ENCODE measurements at regions not wholly inside any gene's neighbourhood (a gene's known extent, or its start where the extent isn't known, plus 50 kb on each side); places are given as distances from the start of the nearest gene placed in this dataset.
"Not testable (repeated sequence)": the region's sequence is repeated elsewhere in the genome, so short reads cannot be mapped to it uniquely, and the experiment has no call there.

DNA sequence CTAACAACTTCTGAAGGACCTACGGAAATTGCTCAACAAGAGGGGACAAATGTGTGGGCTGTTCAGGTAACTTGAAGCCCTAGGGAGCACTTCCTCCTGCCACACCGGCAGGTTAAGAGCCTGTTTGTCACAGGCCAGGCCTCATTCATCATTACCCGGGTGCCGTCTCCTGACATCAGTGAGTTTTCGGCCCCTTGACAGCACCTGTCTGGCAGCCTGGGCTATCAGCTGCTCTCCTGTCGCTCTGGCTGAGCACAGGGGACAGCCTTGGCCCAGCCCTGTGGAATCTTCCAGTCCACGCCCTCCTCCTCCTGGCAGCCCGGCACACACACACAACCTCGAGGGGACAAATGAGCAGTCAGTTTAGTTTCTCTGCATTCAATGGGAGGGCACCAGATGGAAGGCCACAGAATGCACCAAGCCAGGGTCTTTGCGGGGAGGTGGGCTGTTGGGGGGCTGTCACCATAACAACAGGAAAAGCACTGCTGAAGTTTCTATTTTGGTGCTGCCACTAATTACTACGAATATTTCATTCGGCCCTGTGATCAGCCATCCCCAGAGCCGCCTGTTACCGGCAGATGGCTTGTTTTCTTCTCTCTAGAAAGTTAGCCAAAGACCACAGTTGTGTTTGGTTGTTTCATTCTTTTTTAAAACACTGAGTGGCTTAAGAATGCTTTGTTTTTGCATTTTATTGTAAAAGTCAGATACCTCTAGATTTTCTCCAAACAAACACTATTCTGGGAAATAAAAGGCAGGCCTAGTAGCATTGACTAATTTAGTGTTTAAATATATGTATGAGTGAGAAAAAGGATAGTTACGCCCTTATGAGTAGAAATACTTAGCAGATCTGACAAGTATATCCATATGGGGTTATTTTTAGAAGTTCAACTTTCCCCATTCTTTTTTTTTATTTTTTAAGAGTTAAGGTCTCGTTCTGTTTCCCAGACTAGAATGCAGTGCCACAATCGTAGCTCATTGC, 189.9 kb upstream of the NDUFV2 start:
- in situ Hi-C loops (cut with MboI; ENCODE audit: low sequenced_read_pairs) = loop anchor here (25.0 kb wide), 1 partner anchor 100 kb away; no protein-coding TSS in a partner anchor

DNA sequence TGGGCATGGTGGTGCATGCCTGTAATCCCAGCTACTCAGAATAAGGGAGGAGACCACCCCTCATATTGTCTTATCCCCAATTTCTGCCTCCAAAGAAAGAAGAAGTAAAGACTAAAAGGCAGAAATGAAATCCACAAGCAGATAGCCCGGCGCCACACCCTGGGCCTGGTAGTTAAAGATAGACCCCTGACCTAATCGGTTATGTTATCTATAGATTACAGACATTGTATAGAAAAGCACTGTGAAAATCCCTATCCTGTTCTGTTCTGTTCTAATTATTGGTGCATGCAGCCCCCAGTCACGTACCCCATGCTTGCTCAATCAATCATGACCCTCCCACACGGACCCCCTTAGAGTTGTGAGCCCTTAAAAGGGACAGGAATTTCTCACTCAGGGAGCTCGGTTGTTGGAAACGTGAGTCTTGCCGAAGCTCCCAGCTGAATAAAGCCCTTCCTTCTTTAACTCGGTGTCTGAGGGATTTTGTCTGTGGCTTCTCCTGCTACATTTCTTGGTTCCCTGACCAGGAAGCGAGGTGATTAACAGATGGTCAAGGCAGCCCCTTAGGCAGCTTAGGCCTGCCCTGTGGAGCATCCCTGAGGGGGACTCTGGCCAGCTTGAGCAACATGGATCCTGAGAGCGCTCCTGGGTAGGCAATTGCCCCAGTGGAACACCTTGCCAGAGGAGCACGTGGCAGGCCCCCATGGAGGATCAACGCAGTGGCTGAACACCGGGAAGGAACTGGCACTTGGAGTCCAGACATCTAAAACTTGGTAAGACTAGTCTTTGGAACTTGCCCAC, 188.7 kb upstream of the NDUFV2 start:
- in situ Hi-C loops (cut with MboI; ENCODE audit: low sequenced_read_pairs) = loop anchor here (25.0 kb wide), 1 partner anchor 98 kb away; no protein-coding TSS in a partner anchor

DNA sequence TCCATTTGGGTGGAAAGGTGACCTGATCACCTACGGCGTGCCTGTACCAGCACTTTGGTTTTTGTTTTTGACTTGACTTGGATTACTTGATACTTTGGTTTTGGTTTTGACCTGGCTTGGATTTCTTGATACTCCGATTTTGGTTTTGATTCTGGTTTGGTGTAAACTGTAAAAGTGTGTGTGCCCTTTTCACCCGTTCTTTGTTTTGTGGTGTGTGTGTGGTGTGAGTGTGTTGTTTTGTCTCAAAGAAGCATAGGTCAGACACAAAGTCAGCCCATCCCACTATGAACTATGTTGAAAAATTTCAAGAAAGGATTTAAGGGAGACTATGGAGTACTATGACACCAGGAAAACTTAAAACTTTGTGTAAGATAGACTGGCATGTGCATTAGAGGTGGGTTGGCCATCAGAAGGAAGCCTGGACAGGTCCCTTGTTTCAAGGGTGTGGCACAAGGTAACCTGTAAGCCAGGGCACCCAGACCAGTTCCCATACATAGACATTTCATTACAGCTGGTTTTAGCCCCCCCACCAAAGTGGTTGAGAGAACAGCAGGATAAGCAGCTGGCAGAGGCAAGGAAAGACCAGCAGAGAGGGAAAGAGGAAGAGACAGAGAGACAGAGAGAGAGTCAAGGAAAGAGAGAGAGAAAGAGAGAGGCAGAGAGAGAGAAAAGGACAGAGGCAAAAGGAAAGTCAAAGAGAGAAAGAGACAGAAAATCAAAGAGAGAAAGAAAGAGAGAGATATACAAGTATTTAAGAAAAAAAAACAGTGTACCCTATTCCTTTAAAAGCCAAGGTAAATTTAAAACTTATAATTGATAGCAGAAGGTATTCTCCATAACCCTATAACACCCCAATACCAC, 187.9 kb upstream of the NDUFV2 start:
- in situ Hi-C loops (cut with MboI; ENCODE audit: low sequenced_read_pairs) = loop anchor here (25.0 kb wide), 1 partner anchor 98 kb away; no protein-coding TSS in a partner anchor

DNA sequence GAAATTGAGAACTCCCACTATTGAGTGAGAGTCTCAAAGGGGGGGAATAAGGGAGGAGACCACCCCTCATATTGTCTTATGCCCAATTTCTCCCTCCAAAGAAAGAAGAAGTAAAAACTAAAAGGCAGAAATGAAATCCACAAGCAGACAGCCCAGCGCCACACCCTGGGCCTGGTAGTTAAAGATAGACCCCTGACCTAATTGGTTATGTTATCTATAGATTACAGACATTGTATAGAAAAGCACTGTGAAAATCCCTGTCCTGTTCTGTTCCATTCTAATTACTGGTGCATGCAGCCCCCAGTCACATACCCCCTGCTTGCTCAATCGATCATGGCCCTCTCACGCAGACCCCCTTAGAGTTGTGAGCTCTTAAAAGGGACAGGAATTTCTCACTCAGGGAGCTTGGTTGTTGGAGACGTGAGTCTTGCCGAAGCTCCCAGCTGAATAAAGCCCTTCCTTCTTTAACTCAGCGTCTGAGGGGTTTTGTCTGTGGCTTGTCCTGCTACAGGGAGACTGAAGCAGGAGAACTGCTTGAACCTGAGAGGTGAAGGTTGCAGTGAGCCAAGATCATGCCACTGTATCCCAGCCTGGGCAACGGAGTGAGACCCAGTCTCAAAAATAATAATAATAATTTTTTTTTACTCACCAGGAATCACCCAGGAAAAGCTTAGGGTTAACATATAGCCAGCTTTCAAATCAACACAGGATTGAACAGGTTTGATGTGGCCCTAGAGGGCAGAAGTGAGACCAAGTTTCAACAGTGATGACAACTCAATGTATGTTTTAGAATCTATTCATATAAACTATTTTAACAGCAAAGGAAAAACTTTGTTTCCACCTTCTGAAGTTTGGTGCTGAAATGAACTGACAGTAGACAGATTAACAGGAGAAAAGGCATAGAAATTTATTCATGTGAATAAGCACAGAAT, 181.4 kb upstream of the NDUFV2 start:
- in situ Hi-C loops (cut with MboI; ENCODE audit: low sequenced_read_pairs) = loop anchor here (25.0 kb wide), 1 partner anchor 91 kb away; no protein-coding TSS in a partner anchor

DNA sequence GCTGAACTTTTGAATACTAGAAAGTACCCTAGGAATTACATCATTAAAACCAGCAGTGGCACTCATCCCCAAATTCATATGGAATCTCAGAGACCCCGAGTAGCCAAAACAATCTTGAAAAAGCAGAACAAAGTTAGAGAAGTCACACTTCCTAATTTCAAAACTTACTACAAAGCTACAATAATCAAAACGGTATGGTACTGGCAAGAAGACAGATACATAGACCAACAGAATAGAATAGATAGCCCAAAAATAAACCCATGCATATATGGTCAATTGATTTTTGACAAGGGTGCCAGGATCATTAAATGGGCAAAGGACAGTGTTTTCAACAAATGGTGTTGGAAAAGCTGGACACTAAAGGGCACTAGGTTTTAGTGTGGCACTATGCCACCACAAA, 176.0 kb upstream of the NDUFV2 start:
- in situ Hi-C loops (cut with MboI; ENCODE audit: low sequenced_read_pairs) = no loop called here

DNA sequence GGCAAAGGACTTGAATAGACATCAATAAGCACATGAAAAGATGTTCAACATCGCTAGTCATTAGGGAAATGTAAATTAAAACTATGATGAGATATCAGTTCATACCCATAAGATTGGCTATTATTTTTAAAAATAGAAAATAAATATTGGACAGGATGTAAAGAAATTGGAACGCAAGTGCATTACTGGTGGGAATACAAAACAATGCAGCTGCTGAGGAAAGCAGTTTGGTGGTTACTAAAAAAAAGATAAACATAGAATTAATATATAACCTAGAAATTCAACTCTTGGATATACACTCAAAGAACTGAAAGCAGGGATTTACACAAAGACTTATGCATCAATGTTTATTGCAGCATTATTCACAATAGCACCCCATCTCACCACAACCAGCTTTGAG, 174.5 kb upstream of the NDUFV2 start:
- in situ Hi-C loops (cut with MboI; ENCODE audit: low sequenced_read_pairs) = no loop called here

DNA sequence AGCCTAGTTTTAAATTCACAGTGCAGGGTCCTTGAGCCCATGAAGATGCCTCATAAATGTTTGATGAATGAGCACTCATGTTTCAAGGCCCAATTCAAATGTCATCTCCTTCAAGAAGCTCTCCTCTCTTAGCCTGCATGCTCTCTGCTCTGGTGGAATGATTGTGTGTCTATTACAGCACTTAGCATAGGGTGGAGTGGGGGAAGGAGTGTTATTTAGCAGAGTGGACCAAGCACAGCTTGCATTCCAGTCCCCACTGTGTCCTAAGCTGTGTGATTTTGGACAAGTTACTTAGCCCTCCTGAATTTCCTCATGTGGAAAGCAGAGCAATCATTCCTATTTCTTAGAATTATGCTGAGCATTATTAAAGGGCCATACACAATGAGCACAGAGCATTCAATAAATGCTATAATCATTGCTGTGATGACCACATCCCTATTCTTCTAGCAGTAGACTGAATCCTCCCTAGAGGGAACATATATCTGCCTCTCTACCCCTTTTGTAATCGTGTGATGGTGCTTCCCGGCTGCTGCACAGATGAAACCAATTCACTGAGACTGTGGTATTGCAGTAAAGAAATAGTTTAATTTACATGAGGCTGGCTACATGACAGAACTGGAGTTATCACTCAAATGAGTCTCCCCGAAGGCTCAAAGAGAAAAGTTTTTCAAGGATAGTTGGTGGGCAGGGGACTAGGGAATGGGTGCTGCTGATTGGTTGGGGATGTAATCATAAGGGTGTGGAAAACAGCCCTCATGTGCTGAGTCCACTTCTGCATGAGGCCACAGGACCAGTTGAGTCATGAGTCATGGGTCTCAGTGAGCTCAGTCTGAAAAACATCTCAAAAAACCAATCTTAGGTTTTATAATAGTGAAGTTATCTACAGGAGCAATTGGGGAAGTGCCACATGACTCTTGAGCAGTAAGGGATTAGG, 173.4 kb upstream of the NDUFV2 start:
- in situ Hi-C loops (cut with MboI; ENCODE audit: low sequenced_read_pairs) = no loop called here

DNA sequence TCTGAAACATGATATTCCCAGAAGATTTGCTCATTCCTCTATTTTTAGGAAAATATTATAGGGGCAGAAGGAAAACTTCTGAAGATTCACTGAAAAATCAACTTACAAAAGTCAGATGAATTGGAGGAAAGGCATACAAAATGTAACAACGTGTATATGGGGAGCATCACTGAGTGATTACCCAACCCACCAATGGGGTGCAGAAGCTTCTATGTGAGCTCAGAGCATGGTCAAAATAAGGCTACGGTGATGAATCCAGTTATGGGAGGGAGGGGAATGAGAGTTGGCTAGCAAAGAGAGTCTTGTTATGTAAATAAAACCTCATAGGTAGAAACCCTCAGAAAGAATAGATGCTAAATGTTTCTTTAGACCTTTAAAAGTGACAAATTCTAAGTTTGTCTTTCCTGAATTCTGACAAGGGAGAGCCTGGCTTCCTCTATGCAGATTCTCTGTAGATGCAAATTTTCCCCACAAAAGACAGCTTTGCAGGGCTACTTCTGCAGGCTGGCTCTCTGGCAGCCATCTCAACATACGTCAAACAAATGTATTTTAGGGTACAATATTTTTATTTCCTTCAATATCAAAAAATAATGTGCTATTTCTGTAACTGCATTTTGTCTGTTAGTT, 171.4 kb upstream of the NDUFV2 start:
- in situ Hi-C loops (cut with MboI; ENCODE audit: low sequenced_read_pairs) = no loop called here

DNA sequence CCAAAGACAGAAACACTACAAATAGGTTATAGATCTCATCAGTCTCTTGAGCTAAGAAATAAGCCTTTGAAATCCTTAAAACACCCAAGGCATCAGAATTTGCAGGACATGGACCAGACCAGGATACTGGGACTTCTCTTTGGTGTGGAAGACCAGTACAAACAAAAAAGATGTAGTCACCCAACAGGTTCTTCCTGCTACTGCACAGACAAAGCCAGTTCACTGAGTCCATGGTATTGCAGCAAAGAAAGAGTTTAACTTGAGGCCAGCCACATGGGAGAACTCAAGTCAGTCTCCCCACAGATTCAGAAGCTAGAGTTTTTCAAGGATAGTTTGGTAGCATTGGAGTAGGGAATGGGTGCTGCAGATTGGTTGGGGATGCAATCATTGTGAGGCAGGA, 169.6 kb upstream of the NDUFV2 start:
- in situ Hi-C loops (cut with MboI; ENCODE audit: low sequenced_read_pairs) = no loop called here

DNA sequence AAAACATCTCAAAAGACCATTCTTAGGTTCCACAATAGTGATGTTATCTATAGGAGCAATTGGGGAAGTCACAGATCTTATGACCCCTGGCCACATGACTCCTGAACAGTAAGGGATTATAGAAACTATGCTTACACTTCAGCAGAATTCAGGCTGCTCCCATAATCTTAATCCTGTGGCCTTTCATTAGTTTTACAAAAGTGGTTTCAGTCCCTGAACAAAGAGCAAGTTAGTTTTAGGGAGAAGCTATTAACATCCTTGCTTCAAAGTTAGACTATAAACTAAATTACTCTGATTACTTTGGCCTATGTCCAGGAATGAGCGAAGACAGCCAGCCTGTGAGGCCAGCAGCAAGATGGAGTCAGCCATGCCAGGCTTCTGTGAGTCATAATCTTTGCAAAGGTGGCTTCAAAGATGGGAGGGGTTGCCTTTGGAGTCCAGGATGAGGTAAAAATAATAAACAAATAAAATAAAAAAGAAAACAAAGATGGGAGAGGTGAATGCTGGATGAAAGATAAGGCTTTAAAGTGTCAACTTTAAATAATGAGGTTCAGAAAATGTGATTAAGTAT, 168.7 kb upstream of the NDUFV2 start:
- in situ Hi-C loops (cut with MboI; ENCODE audit: low sequenced_read_pairs) = no loop called here

DNA sequence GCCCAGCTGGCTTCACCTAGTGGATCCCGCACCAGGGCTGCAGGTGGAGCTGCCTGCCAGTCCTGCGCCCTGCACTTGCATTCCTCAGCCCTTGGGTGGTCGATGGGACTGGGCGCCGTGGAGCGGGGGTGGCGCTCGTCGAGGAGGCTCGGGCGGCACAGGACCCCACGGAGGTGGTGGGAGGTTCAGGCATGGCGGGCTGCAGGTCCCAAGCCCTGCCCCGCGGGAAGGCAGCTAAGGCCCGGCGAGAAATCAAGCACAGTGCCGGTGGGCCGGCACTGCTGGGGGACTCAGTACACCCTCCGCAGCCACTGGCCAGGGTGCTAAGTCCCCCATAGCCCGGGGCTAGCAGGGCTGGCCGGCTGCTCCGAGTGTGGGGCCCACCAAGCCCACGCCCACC, 167.2 kb upstream of the NDUFV2 start:
- in situ Hi-C loops (cut with MboI; ENCODE audit: low sequenced_read_pairs) = not testable (repeated sequence)

DNA sequence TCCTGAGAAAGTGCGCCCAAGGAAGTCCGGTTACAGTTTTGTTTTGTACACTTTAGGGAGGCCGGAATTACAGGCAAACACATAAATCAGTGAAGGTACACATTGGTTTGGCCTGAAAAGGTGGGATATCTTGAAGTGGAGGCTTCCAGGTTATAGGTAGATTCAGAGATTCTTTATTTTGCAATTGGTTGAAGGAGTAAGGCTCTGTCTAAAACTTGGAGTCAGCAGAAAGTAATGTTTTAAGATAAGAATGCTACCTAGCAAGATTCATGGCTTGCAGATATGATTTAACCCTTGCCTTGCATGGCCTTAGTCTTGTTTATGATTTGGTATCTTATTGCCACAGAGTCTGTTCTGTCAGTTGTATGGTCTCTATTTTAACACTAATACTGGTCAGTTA, 165.9 kb upstream of the NDUFV2 start:
- in situ Hi-C loops (cut with MboI; ENCODE audit: low sequenced_read_pairs) = no loop called here

DNA sequence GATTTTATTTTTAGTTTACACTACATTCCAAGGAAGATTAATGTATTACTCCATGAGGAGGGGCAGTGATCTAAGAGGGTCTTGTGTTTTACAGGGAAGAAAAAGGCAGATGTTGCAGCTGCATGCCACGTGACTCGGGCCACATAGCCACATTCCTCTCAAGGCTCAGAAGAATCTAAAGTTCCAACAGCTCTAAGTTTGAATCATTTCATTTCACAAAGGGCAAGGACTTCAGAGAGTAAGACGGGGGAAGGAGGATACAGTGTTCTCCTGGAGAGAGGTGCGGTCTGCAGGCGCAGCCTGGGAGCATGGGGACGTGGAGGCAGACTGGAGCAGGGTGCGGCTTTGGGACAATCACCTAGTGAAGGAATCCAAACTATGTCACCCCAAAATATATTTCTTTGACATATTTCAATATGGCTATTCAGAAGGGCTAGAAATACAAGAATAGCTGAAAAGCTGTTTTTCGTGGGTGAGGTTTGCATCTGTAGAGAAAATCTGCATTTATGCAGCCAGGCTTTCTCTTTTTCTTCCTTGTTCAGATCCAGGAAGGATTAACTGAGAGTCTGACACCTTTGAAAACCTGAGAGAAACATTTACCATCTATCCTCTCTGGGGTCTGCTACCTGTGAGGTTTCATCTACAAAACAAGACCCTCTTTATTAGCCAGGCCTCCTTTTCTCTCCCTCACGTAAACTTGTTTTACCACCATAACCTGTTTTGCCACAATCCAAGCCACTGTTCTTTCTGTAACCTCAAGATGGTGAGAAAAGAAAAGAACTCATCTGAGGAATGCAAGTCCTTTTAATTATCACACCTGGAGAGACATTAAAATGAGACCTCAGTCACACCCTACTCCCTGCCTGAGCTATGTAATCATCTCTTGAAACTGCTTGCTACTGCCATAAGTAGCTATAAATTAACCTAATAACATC, 165.1 kb upstream of the NDUFV2 start:
- in situ Hi-C loops (cut with MboI; ENCODE audit: low sequenced_read_pairs) = no loop called here

DNA sequence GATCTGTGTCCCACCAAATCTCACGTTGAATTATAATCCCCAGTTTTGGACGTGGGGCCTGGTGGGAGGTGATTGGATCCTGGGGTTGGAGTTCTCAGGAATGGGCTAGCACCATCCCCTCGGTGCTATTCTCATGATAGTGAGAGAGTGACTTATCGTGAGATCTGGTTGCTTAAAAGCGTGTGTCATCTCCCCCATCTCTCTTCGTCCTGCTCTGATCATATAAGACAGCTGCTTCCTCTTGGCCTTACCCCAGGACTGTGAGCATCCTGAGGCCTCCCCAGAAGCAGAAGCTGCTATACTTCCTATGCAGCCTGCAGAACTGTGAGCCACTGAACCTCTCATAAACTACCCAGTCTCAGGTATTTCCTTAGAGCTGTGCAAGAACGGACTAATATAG, 163.7 kb upstream of the NDUFV2 start:
- in situ Hi-C loops (cut with MboI; ENCODE audit: low sequenced_read_pairs) = no loop called here

DNA sequence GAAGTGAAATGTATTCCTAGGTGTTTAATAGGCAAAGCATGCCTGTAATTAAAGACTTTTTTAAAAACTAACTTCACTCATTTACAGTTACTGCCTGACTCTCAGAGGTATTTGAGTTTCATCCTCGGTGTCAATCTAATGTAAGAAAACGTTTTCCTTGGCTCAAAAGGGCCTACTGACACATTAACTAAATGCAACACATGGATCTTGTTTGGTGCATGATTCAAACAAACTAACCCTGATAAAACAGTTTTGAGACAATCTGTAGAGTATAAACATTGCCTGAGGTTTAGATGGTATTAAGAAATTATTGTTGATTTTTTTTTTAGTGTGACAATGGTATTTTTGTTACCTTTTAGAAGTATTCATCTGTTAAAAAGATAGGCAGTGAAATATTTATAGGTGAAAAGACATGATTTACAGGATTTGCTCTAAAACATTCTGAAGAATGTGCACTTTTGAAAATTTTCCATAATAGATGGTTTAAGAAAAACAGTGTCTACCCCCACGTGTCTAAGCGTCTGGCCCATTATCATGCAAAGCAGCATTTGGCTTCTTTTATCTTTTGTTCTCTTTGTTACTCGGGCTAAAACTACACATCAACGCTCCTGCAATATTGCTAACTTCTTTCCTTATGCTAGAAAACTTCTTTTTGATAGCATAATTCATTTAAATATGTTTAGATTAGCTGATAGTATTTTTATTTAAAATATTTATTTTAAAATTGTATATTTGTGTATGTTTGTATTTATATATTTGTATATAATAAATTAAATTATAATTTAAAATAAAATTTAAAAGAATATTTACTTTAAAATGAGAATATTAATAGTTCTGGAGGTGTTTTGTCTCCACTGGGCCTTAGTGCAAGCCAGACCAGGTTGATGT, 160.2 kb upstream of the NDUFV2 start:
- in situ Hi-C loops (cut with MboI; ENCODE audit: low sequenced_read_pairs) = no loop called here

Measured in HL-60/S4 treated with phorbol 12-myristate 13-acetate at 8.2 ng/mL for 4 days and 3 days (cell line).